HEK293 (cell line): ENCODE measurements at regions not wholly inside any gene's neighbourhood (a gene's known extent, or its start where the extent isn't known, plus 50 kb on each side); places are given as distances from the start of the nearest gene placed in this dataset.

ENCODE experiments used
- GFI1B ChIP-seq: fragments of 450-650 bp; formaldehyde crosslinking; IDR thresholded peaks from 2 replicates; pipeline ENCODE4 v1.5.1; 2016; ENCODE audit warnings: missing biosample characterization, missing genetic modification characterization
- TF ChIP-seq, protein P1 (sequence below): fragments of 450-650 bp; formaldehyde crosslinking; IDR thresholded peaks from 2 replicates; pipeline ENCODE4 v1.5.1; 2016; ENCODE audit warnings: missing biosample characterization, missing genetic modification characterization
- TF ChIP-seq, protein P2 (sequence below): fragments of 450-650 bp; formaldehyde crosslinking; IDR thresholded peaks from 2 replicates; pipeline ENCODE4 v1.5.1; 2016; ENCODE audit warnings: missing biosample characterization, missing genetic modification characterization

DNA sequence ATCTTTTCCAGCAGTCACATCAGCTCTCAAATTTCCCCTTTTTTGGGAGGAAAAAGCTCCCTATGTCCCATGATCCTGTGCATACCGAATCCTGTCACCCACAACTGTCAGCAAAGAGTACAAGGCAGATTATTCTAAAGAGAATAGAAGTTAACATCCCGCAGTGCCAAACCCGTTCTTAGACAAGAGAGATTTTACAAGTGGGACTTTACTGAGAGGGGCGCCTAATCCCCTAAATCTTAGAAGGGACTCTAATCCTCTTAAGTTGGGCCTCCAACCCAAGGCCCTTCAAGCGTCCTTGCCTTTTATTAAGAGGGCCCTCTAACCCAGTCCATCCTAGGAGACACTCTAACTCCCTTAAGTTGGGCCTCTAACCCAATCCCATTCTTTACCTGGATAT lies 193.9 kb downstream of the CPXCR1 start:
- TF ChIP-seq, protein P1, sequence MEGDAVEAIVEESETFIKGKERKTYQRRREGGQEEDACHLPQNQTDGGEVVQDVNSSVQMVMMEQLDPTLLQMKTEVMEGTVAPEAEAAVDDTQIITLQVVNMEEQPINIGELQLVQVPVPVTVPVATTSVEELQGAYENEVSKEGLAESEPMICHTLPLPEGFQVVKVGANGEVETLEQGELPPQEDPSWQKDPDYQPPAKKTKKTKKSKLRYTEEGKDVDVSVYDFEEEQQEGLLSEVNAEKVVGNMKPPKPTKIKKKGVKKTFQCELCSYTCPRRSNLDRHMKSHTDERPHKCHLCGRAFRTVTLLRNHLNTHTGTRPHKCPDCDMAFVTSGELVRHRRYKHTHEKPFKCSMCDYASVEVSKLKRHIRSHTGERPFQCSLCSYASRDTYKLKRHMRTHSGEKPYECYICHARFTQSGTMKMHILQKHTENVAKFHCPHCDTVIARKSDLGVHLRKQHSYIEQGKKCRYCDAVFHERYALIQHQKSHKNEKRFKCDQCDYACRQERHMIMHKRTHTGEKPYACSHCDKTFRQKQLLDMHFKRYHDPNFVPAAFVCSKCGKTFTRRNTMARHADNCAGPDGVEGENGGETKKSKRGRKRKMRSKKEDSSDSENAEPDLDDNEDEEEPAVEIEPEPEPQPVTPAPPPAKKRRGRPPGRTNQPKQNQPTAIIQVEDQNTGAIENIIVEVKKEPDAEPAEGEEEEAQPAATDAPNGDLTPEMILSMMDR (tag by site-specific recombination), result no peak
- TF ChIP-seq GFI1B (tag by site-specific recombination), result no peak
- TF ChIP-seq, protein P2, sequence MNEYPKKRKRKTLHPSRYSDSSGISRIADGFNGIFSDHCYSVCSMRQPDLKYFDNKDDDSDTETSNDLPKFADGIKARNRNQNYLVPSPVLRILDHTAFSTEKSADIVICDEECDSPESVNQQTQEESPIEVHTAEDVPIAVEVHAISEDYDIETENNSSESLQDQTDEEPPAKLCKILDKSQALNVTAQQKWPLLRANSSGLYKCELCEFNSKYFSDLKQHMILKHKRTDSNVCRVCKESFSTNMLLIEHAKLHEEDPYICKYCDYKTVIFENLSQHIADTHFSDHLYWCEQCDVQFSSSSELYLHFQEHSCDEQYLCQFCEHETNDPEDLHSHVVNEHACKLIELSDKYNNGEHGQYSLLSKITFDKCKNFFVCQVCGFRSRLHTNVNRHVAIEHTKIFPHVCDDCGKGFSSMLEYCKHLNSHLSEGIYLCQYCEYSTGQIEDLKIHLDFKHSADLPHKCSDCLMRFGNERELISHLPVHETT (tag by site-specific recombination), result no peak
